K562 (cell line): ENCODE measurements at regions not wholly inside any gene's neighbourhood (a gene's known extent, or its start where the extent isn't known, plus 50 kb on each side); places are given as distances from the start of the nearest gene placed in this dataset.

ENCODE experiments used
- ATAC-seq: fragments of 200-7000 bp; cut with Tn5 transposase; 3 replicates; pipeline ENCODE4 v1.9.1; 2020; ENCODE audit warnings: moderate library complexity
- BruUV-seq: library from RNA; stranded (reverse); fragments of 400-500 nt; replicated peaks from 2 replicates; lab custom pipeline; 2021; lab: Mats Ljungman, UMichigan
- CTCF ChIA-PET: fragments of 300-600 bp; formaldehyde crosslinking; extraction: SDS; loops from one replicate; lab custom pipeline; 2021; ENCODE audit warnings: low intra/inter-chr PET ratio; lab: Yijun Ruan, JAX
- POLR2A ChIA-PET: fragments of 300-600, 350-650 bp; sonication (Branson Sonifier 250); formaldehyde crosslinking; extraction: SDS; loops from one replicate; lab custom pipeline; 2021; ENCODE audit warnings: antibody characterized with exemption, inconsistent platforms; lab: Yijun Ruan, JAX
- DNase-seq, 4 experiments: peaks; one replicate each; pipeline versions ENCODE4 v3.0.0 to v3.0.0-alpha.2; 2011 to 2018; ENCODE audit warnings: low spot score in 3 of 4, mixed read lengths in 3 of 4; ENCODE audit errors: extremely low read depth in 1 of 4
- FAIRE-seq: peaks from 2 replicates; lab custom pipeline; 2011; peaks lifted over from hg19 to GRCh38; lab: Jason Lieb, UNC
- H2AFZ ChIP-seq: 2 replicates; pipeline ENCODE4 v1.6.0; 2011; ENCODE audit warnings: low read depth, low read length, control low read depth, inconsistent platforms
- H3K27ac ChIP-seq: fragments of 200-600 bp; 3 replicates; pipeline ENCODE4 v1.8.0; 2011; ENCODE audit warnings: low read depth, mild to moderate bottlenecking, control low read depth, inconsistent platforms, low read length, moderate library complexity, mixed read lengths; ENCODE audit errors: extremely low read depth
- H3K27me3 ChIP-seq, 2 experiments: fragments of 300-600 bp in 1 of 2; 2 replicates in 1 of 2; 3 replicates in 1 of 2; pipeline versions ENCODE4 v1.6.0 to v1.8.0; 2011; ENCODE audit warnings: inconsistent platforms in 2 of 2, low read length in 2 of 2, mild to moderate bottlenecking in 1 of 2, mixed read lengths in 1 of 2, moderate library complexity in 1 of 2; ENCODE audit not compliant: control insufficient read depth in 2 of 2, insufficient read depth in 2 of 2
- H3K36me3 ChIP-seq: fragments of 300-600 bp; 3 replicates; pipeline ENCODE4 v1.8.0; 2011; ENCODE audit warnings: mild to moderate bottlenecking, low read length, inconsistent platforms; ENCODE audit not compliant: control insufficient read depth, insufficient read depth
- H3K4me1 ChIP-seq, 2 experiments: fragments of 200-600 bp in 1 of 2; replicated peaks in 1 of 2; 2 replicates in 1 of 2; 3 replicates in 1 of 2; pipeline versions ENCODE4 v1.5.1 to v1.8.0; 2011; ENCODE audit warnings: inconsistent platforms in 2 of 2, low read length in 2 of 2, mild to moderate bottlenecking in 1 of 2, mixed read lengths in 1 of 2, moderate library complexity in 1 of 2; ENCODE audit not compliant: control insufficient read depth in 2 of 2, insufficient read depth in 2 of 2
- H3K4me2 ChIP-seq: 2 replicates; pipeline ENCODE4 v1.6.1; 2011; ENCODE audit warnings: low read length, control low read depth, inconsistent platforms, mixed read lengths; ENCODE audit not compliant: insufficient read depth
- H3K4me3 ChIP-seq: fragments of 200-600 bp; sonication (generic), shearing (Covaris generic); 2 replicates; pipeline ENCODE4 v1.5.1; 2016; ENCODE audit warnings: control low read depth, inconsistent platforms
- H3K79me2 ChIP-seq: fragments of 200-600 bp; 3 replicates; pipeline ENCODE4 v1.8.0; 2011; ENCODE audit warnings: low read length, inconsistent platforms; ENCODE audit not compliant: control insufficient read depth, insufficient read depth
- H3K9ac ChIP-seq, 2 experiments: 2 replicates each; pipeline versions ENCODE4 v1.6.0 to v1.6.1; 2011; ENCODE audit warnings: low read depth in 2 of 2, low read length in 2 of 2, control low read depth in 1 of 2, inconsistent platforms in 1 of 2, mild to moderate bottlenecking in 1 of 2, mixed read lengths in 1 of 2; ENCODE audit not compliant: insufficient read depth in 1 of 2
- H3K9me1 ChIP-seq: one replicate; pipeline ENCODE4 v1.6.0; 2011; ENCODE audit warnings: inconsistent platforms, mild to moderate bottlenecking, low read length, moderate library complexity; ENCODE audit not compliant: control insufficient read depth, insufficient read depth
- H3K9me3 ChIP-seq: replicated peaks from 2 replicates; pipeline ENCODE4 v1.5.1; 2011; ENCODE audit warnings: low read depth, low read length, inconsistent platforms; ENCODE audit not compliant: control insufficient read depth, insufficient read depth
- H4K20me1 ChIP-seq: replicated peaks from 2 replicates; pipeline ENCODE4 v1.6.1; 2011; ENCODE audit warnings: low read length, inconsistent platforms, mixed read lengths; ENCODE audit not compliant: control insufficient read depth, insufficient read depth
- CEBPB ChIP-seq: fragments of 450-650 bp; IDR thresholded peaks from 2 replicates; pipeline ENCODE4 v1.6.1; 2016; ENCODE audit warnings: missing genetic modification characterization, missing compliant biosample characterization
- CXXC5 ChIP-seq: fragments of 250-450 bp; sonication (Bioruptor Pico); IDR thresholded peaks from 2 replicates; pipeline ENCODE4 v1.8.0; 2022; ENCODE audit warnings: inconsistent platforms, mild to moderate bottlenecking, moderate library complexity
- DDX20 ChIP-seq: fragments of 450-650 bp; IDR thresholded peaks from 2 replicates; pipeline ENCODE4 v1.6.1; 2016; ENCODE audit warnings: missing genetic modification characterization, low read depth, mild to moderate bottlenecking, missing compliant biosample characterization, moderate library complexity
- EHMT2 ChIP-seq: fragments of 450-650 bp; IDR thresholded peaks from 2 replicates; pipeline ENCODE4 v1.6.1; 2018; ENCODE audit warnings: antibody characterized with exemption
- HNRNPH1 ChIP-seq: fragments of 200-400 bp; formaldehyde crosslinking; optimal IDR thresholded peaks from 2 replicates; pipeline ENCODE3; 2017; ENCODE audit warnings: low read depth, mild to moderate bottlenecking, low read length, moderate library complexity
- KLF1 ChIP-seq: fragments of 450-650 bp; IDR thresholded peaks from 2 replicates; pipeline ENCODE4 v1.6.1; 2016; ENCODE audit warnings: missing genetic modification characterization, missing compliant biosample characterization
- MCM3 ChIP-seq: fragments of 450-650 bp; IDR thresholded peaks from 2 replicates; pipeline ENCODE4 v1.6.1; 2016
- NCOA4 ChIP-seq: fragments of 450-650 bp; IDR thresholded peaks from 2 replicates; pipeline ENCODE4 v1.6.1; 2018; ENCODE audit warnings: mild to moderate bottlenecking; ENCODE audit not compliant: partially characterized antibody
- SMARCC2 ChIP-seq: fragments of 450-650 bp; IDR thresholded peaks from 2 replicates; pipeline ENCODE4 v1.6.1; 2017; ENCODE audit warnings: antibody characterized with exemption, moderate library complexity, mild to moderate bottlenecking, low read depth
- TARDBP ChIP-seq: fragments of 450-650 bp; IDR thresholded peaks from 2 replicates; pipeline ENCODE4 v1.6.1; 2016
- TEAD2 ChIP-seq: fragments of 450-650 bp; IDR thresholded peaks from 2 replicates; pipeline ENCODE4 v1.6.1; 2016; ENCODE audit warnings: missing genetic modification characterization, control low read depth, missing compliant biosample characterization
- ZNF124 ChIP-seq: sonication (generic); formaldehyde crosslinking; IDR thresholded peaks from 2 replicates; pipeline ENCODE4 v1.8.1; 2022; ENCODE audit warnings: missing genetic modification reagents
- ZNF280B ChIP-seq: fragments of 250-450 bp; sonication (Bioruptor Pico); IDR thresholded peaks from 2 replicates; pipeline ENCODE4 v1.5.1; 2021; ENCODE audit warnings: mild to moderate bottlenecking
- WGBS: fragments of 100-300 bp; shearing (Covaris generic); methylation state at CpG from one replicate; pipeline ENCODE4 v1.1.6; 2016; ENCODE audit warnings: low coverage, mixed read lengths; ENCODE audit not compliant: insufficient coverage; ENCODE audit errors: missing lambda C conversion rate; 5-methylcytosine and 5-hydroxymethylcytosine counted together
- in situ Hi-C: fragments of 300-500 bp; cut with MboI; formaldehyde crosslinking; loops from 4 replicates; pipeline ENCODE4 v1.15.0; 2018; ENCODE audit warnings: inconsistent platforms, mixed read lengths
- intact Hi-C: fragments of 100-400 bp; cut with micrococcal nuclease; formaldehyde crosslinking; loops from 2 replicates; pipeline ENCODE4 v1.14.2; 2022

GRCh38 chr22:47247579-47248240 lies 485.3 kb downstream of the TBC1D22A start:
- no peak for FAIRE-seq
- in situ Hi-C loops, result no loop called here
- H3K4me2 ChIP-seq, result no peak overlapping the region

GRCh38 chr22:47245786-47246185 lies 483.3 kb downstream of the TBC1D22A start:
- no peak for ATAC-seq
- no peak for DNase-seq
- FAIRE-seq, result no peak
- POLR2A ChIA-PET, result no interaction called here
- no peak overlapping the region for H3K4me2 ChIP-seq
- no TSS peak for BruUV-seq
- no peaks in the 10 kb centered on the region for H3K36me3 ChIP-seq
- 0% methylated on average over 5 of the region's 7 CpGs for WGBS
- intact Hi-C loops (no loop called here), in situ Hi-C loops (no loop called here)
- CTCF ChIA-PET, result no interaction called here
- H2AFZ ChIP-seq, result no peak overlapping the region
- H3K4me3 ChIP-seq, result no peak overlapping the region
- no peak overlapping the region for H3K27ac ChIP-seq
- no peaks in the 10 kb centered on the region for H3K4me1 ChIP-seq
- no peaks in the 10 kb centered on the region for H3K9me1 ChIP-seq
- no peak overlapping the region for H3K9ac ChIP-seq
- H3K27me3 ChIP-seq, result peaks cover 0 to 9% of the 10 kb centered on the region in 2 experiments; a peak in 2 of 5 replicates
- no peaks in the 10 kb centered on the region for H3K9me3 ChIP-seq
- H4K20me1 ChIP-seq, result no peaks in the 10 kb centered on the region; the same call in 1 of the 2 replicates
- H3K79me2 ChIP-seq, result no peaks in the 10 kb centered on the region
- TF ChIP-seq CXXC5 (CRISPR knock-in tag) (no peak), KLF1 (tag) (no peak), TEAD2 (tag) (no peak), ZNF280B (no peak), HNRNPH1 (no peak), CEBPB (no peak), EHMT2 (no peak), DDX20 (no peak)

More at GRCh38 chr22:47247579-47248240, 485.3 kb downstream of the TBC1D22A start:
- Histone ChIP-seq H3K9ac (no peak overlapping the region; a peak in 1 of 4 replicates), H3K4me3 (no peak overlapping the region), H4K20me1 (no peaks in the 10 kb centered on the region; the same call in 1 of the 2 replicates), H3K27ac (no peak overlapping the region), H3K79me2 (no peaks in the 10 kb centered on the region), H3K36me3 (no peaks in the 10 kb centered on the region), H3K9me3 (no peaks in the 10 kb centered on the region), H2AFZ (no peak overlapping the region), H3K9me1 (no peaks in the 10 kb centered on the region), H3K4me1 (no peaks in the 10 kb centered on the region), H3K27me3 (peaks cover 0 to 9% of the 10 kb centered on the region in 2 experiments; a peak in 2 of 5 replicates)
- CTCF ChIA-PET, result no interaction called here
- intact Hi-C loops, result no loop called here
- ATAC-seq, result no peak
- TF ChIP-seq ZNF124 (CRISPR knock-in tag) (no peak), NCOA4 (no peak), SMARCC2 (no peak), MCM3 (no peak), TARDBP (no peak)
- DNase-seq, result no peak
- 1% methylated on average over 11 of the region's 12 CpGs for WGBS
- no TSS peak for BruUV-seq
- POLR2A ChIA-PET, result no interaction called here
